Activated naive CD8-positive, alpha-beta T cell treated with anti-CD3 and anti-CD28 coated beads for 36 hours (primary cell): ENCODE measurements at regions not wholly inside any gene's neighbourhood (a gene's known extent, or its start where the extent isn't known, plus 50 kb on each side); places are given as distances from the start of the nearest gene placed in this dataset.
A peak's percentile ranks its signal among the peaks of the same experiment; 100 is the strongest.
"Not testable (repeated sequence)": the region's sequence is repeated elsewhere in the genome, so short reads cannot be mapped to it uniquely, and the experiment has no call there.

Experiments
- DNase-seq: peaks from one replicate; pipeline ENCODE4 v3.0.0; 2021
- H3K27ac Mint-ChIP-seq: one replicate; pipeline ENCODE4 v1.8.0; 2022; ENCODE audit warnings: mild to moderate bottlenecking, moderate library complexity, mixed read lengths
- H3K27me3 Mint-ChIP-seq: one replicate; pipeline ENCODE4 v1.8.0; 2022; ENCODE audit warnings: mild to moderate bottlenecking, mixed read lengths
- H3K36me3 Mint-ChIP-seq: one replicate; pipeline ENCODE4 v1.8.0; 2021; ENCODE audit warnings: mild to moderate bottlenecking, mixed read lengths
- H3K4me1 Mint-ChIP-seq: one replicate; pipeline ENCODE4 v1.8.0; 2021; ENCODE audit warnings: mixed read lengths
- H3K4me3 Mint-ChIP-seq: one replicate; pipeline ENCODE4 v1.8.0; 2022; ENCODE audit warnings: mild to moderate bottlenecking, moderate library complexity, mixed read lengths
- H3K9me3 Mint-ChIP-seq: one replicate; pipeline ENCODE4 v1.8.0; 2022; ENCODE audit warnings: mixed read lengths

- DNase-seq: no peak
- Mint-ChIP-seq H3K27ac (no peak overlapping the region), H3K36me3 (no peaks in the 10 kb centered on the region), H3K4me3 (no peak overlapping the region), H3K4me1 (no peaks in the 10 kb centered on the region), H3K9me3 (no peaks in the 10 kb centered on the region), H3K27me3 (peaks cover 7% of the 10 kb centered on the region)
These were observed 270.4 kb downstream of the LRATD1 start for GRCh38 chr2:14902953-14903352.

- no peak overlapping the region for H3K27ac Mint-ChIP-seq
- no peak overlapping the region for H3K4me3 Mint-ChIP-seq
- H3K36me3 Mint-ChIP-seq: no peaks in the 10 kb centered on the region
- DNase-seq: peak; percentile 61
- H3K27me3 Mint-ChIP-seq: peaks cover 7% of the 10 kb centered on the region
- H3K4me1 Mint-ChIP-seq: no peaks in the 10 kb centered on the region
- H3K9me3 Mint-ChIP-seq: no peaks in the 10 kb centered on the region
These were observed 271.3 kb downstream of the LRATD1 start for GRCh38 chr2:14903709-14904374.

DNA sequence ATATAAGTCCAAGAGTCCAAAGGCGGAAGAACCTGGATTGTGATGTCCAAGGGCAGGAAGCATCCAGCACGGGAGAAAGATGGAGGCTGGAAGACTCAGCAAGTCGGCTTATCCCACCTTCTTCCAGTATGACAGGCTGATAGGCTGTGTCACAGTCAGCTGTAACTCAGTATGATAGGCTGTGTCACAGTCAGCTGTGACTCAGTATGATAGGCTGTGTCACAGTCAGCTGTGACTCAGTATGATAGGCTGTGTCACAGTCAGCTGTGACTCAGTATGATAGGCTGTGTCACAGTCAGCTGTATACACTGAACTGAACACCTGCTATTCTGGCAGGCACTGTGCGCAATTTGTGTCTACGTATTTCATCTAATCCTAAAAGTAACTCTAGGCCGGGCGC is 271.9 kb downstream of the LRATD1 start:
- H3K4me3 Mint-ChIP-seq, H3K36me3 Mint-ChIP-seq, DNase-seq, H3K27ac Mint-ChIP-seq, H3K9me3 Mint-ChIP-seq, H3K27me3 Mint-ChIP-seq, H3K4me1 Mint-ChIP-seq: not testable (repeated sequence)

- Mint-ChIP-seq H3K36me3 (no peaks in the 10 kb centered on the region), H3K4me3 (no peak overlapping the region), H3K9me3 (no peaks in the 10 kb centered on the region)
These were observed 273.1 kb downstream of the LRATD1 start for GRCh38 chr2:14905571-14905970.

GRCh38 chr2:14907014-14907612 is 274.6 kb downstream of the LRATD1 start:
- Mint-ChIP-seq H3K36me3 (no peaks in the 10 kb centered on the region), H3K9me3 (no peaks in the 10 kb centered on the region)

More at GRCh38 chr2:14905571-14905970, 273.1 kb downstream of the LRATD1 start:
- Mint-ChIP-seq H3K4me1 (no peaks in the 10 kb centered on the region), H3K27me3 (peaks cover 7% of the 10 kb centered on the region), H3K27ac (no peak overlapping the region)
- no peak for DNase-seq

GRCh38 chr2:14909795-14910194 is 277.3 kb downstream of the LRATD1 start:
- Mint-ChIP-seq H3K27ac (no peak overlapping the region), H3K4me3 (no peak overlapping the region), H3K4me1 (no peaks in the 10 kb centered on the region), H3K9me3 (peaks cover under 1% of the 10 kb centered on the region), H3K36me3 (no peaks in the 10 kb centered on the region), H3K27me3 (no peaks in the 10 kb centered on the region)
- DNase-seq: no peak

More at GRCh38 chr2:14907014-14907612, 274.6 kb downstream of the LRATD1 start:
- Mint-ChIP-seq H3K4me3 (no peak overlapping the region), H3K27me3 (peaks cover 7% of the 10 kb centered on the region), H3K27ac (no peak overlapping the region), H3K4me1 (no peaks in the 10 kb centered on the region)
- DNase-seq: no peak

DNA sequence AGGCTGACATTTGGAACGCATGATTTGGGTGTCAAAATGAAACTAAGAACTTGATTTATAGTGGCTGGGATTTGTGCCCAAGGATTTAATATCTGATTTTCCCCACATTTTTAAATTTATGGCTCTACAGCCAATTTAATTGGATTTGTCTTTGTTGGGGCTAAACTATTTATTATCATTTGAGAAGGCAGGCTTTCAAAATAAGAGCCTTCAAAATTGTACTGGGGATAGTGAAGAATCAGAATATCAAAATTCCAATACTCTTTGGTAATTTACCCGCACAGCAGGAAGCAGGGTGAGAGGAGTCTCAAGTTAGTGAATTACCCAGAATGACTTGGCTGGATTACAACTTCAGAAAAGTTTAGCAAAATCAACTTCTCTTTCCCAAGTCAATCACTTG is 278.1 kb downstream of the LRATD1 start:
- Mint-ChIP-seq H3K36me3 (no peaks in the 10 kb centered on the region), H3K9me3 (peaks cover 2% of the 10 kb centered on the region), H3K4me3 (no peak overlapping the region), H3K27me3 (no peaks in the 10 kb centered on the region), H3K4me1 (no peaks in the 10 kb centered on the region), H3K27ac (no peak overlapping the region)
- DNase-seq: no peak

- no peak overlapping the region for H3K4me3 Mint-ChIP-seq
- peaks cover 2% of the 10 kb centered on the region for H3K9me3 Mint-ChIP-seq
- peaks cover 3% of the 10 kb centered on the region for H3K27me3 Mint-ChIP-seq
- DNase-seq: no peak
- H3K36me3 Mint-ChIP-seq: no peaks in the 10 kb centered on the region
- no peaks in the 10 kb centered on the region for H3K4me1 Mint-ChIP-seq
- no peak overlapping the region for H3K27ac Mint-ChIP-seq
These were observed 283.5 kb downstream of the LRATD1 start for GRCh38 chr2:14915983-14916382.

DNA sequence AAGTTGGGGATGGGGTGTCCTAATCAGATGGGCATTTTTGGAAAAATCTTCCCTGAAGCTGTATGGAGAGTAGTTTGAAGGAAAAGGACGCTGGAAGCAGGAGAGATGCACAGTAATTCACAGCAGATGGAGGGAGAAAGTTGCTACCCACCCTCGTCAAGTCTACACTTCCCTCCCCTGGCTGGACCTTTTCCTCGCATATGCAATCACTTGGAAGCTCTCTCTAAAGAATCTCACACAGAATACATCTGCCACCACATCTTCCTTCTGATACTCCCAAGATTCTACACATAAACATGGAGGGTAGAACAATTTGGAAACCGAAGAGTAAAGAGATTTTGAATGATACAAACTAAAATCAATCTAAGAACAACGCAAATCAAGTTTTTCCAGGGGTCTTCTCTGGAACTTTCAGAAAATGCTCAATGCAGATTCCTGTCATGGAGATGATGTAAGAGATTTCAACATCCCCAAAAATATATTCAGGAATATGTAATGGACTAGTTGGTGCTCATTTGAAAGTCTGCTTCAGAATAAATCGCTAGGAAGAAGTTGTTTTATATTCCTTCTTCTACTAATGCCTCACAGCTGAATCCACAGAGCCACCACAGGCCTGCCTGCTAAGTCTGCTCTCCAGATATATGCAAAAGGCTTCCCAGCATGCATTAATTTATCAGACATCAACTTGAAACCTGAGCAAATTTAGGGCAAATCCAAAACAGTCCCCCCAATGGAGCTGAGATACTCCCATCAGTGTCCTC is 291.5 kb downstream of the LRATD1 start:
- H3K4me1 Mint-ChIP-seq: no peaks in the 10 kb centered on the region
- no peaks in the 10 kb centered on the region for H3K9me3 Mint-ChIP-seq
- DNase-seq: no peak
- H3K27me3 Mint-ChIP-seq: peaks cover 7% of the 10 kb centered on the region
- no peak overlapping the region for H3K27ac Mint-ChIP-seq
- H3K36me3 Mint-ChIP-seq: no peaks in the 10 kb centered on the region
- no peak overlapping the region for H3K4me3 Mint-ChIP-seq

- H3K36me3 Mint-ChIP-seq: no peaks in the 10 kb centered on the region
- DNase-seq: no peak
- H3K4me1 Mint-ChIP-seq: no peaks in the 10 kb centered on the region
- H3K9me3 Mint-ChIP-seq: no peaks in the 10 kb centered on the region
- no peak overlapping the region for H3K27ac Mint-ChIP-seq
- peaks cover 4% of the 10 kb centered on the region for H3K27me3 Mint-ChIP-seq
- no peak overlapping the region for H3K4me3 Mint-ChIP-seq
These were observed 293.0 kb downstream of the LRATD1 start for GRCh38 chr2:14925471-14925870.

- DNase-seq: no peak
- no peak overlapping the region for H3K4me3 Mint-ChIP-seq
- H3K27me3 Mint-ChIP-seq: peaks cover 4% of the 10 kb centered on the region
- H3K4me1 Mint-ChIP-seq: no peaks in the 10 kb centered on the region
- no peaks in the 10 kb centered on the region for H3K9me3 Mint-ChIP-seq
- no peak overlapping the region for H3K27ac Mint-ChIP-seq
- no peaks in the 10 kb centered on the region for H3K36me3 Mint-ChIP-seq
These were observed 294.6 kb downstream of the LRATD1 start for GRCh38 chr2:14927021-14927564.

DNA sequence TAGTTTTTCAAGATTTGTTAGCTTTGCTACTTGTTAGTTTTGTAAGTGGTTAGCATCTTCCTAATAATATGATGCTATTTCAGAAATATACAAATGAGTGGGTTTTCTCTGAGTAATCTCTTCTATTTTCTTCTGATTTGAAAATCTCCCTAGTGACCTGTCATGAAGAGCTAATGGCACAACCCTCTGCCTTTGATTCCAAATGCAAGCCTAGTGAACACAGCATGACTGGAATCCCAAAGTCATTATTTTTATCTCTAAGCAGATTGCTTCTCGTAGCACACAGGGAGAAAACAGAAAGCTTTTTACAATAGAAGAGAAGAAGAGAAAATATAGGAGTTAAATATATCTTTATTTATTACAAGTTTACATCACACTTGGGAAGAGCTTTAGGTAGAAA is 295.5 kb downstream of the LRATD1 start:
- Mint-ChIP-seq H3K27ac (no peak overlapping the region), H3K27me3 (peaks cover 4% of the 10 kb centered on the region), H3K4me1 (no peaks in the 10 kb centered on the region), H3K9me3 (no peaks in the 10 kb centered on the region), H3K36me3 (no peaks in the 10 kb centered on the region), H3K4me3 (no peak overlapping the region)
- no peak for DNase-seq

GRCh38 chr2:14930441-14930840 is 297.9 kb downstream of the LRATD1 start:
- Mint-ChIP-seq H3K36me3 (no peaks in the 10 kb centered on the region), H3K4me1 (no peaks in the 10 kb centered on the region), H3K27me3 (peaks cover 8% of the 10 kb centered on the region), H3K27ac (no peak overlapping the region), H3K9me3 (no peaks in the 10 kb centered on the region), H3K4me3 (no peak overlapping the region)
- no peak for DNase-seq

GRCh38 chr2:14932285-14932684 is 299.8 kb downstream of the LRATD1 start:
- H3K36me3 Mint-ChIP-seq: no peaks in the 10 kb centered on the region
- H3K4me3 Mint-ChIP-seq: no peak overlapping the region
- H3K27ac Mint-ChIP-seq: no peak overlapping the region
- H3K27me3 Mint-ChIP-seq: peaks cover 16% of the 10 kb centered on the region
- H3K4me1 Mint-ChIP-seq: no peaks in the 10 kb centered on the region
- DNase-seq: no peak
- peaks cover 1% of the 10 kb centered on the region for H3K9me3 Mint-ChIP-seq

GRCh38 chr2:14933753-14934152 is 301.2 kb downstream of the LRATD1 start:
- H3K4me3 Mint-ChIP-seq: no peak overlapping the region
- no peak overlapping the region for H3K27ac Mint-ChIP-seq
- peaks cover 1% of the 10 kb centered on the region for H3K9me3 Mint-ChIP-seq
- H3K27me3 Mint-ChIP-seq: peaks cover 12% of the 10 kb centered on the region
- no peaks in the 10 kb centered on the region for H3K4me1 Mint-ChIP-seq
- no peaks in the 10 kb centered on the region for H3K36me3 Mint-ChIP-seq
- no peak for DNase-seq
